B cell (primary cell): ENCODE measurements at regions not wholly inside any gene's neighbourhood (a gene's known extent, or its start where the extent isn't known, plus 50 kb on each side); places are given as distances from the start of the nearest gene placed in this dataset.

Source experiments
- EZH2 ChIP-seq: IDR thresholded peaks from 2 replicates; pipeline ENCODE4 v1.6.1; 2012; ENCODE audit warnings: borderline replicate concordance, low read depth, mild to moderate bottlenecking, moderate library complexity, low read length; ENCODE audit not compliant: insufficient read depth, poor library complexity, severe bottlenecking
- TF ChIP-seq, protein P1 (sequence below): fragments of 200-600 bp; IDR thresholded peaks from one replicate; pipeline ENCODE4 v1.8.0; 2022; ENCODE audit warnings: antibody characterized with exemption, mild to moderate bottlenecking

- TF ChIP-seq, protein P1, sequence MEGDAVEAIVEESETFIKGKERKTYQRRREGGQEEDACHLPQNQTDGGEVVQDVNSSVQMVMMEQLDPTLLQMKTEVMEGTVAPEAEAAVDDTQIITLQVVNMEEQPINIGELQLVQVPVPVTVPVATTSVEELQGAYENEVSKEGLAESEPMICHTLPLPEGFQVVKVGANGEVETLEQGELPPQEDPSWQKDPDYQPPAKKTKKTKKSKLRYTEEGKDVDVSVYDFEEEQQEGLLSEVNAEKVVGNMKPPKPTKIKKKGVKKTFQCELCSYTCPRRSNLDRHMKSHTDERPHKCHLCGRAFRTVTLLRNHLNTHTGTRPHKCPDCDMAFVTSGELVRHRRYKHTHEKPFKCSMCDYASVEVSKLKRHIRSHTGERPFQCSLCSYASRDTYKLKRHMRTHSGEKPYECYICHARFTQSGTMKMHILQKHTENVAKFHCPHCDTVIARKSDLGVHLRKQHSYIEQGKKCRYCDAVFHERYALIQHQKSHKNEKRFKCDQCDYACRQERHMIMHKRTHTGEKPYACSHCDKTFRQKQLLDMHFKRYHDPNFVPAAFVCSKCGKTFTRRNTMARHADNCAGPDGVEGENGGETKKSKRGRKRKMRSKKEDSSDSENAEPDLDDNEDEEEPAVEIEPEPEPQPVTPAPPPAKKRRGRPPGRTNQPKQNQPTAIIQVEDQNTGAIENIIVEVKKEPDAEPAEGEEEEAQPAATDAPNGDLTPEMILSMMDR: no peak
- no peak for TF ChIP-seq EZH2
Measured at GRCh38 chrX:111035256-111035655, 60.7 kb upstream of the PAK3 start.
